H1 (cell line): ENCODE measurements at regions not wholly inside any gene's neighbourhood (a gene's known extent, or its start where the extent isn't known, plus 50 kb on each side); places are given as distances from the start of the nearest gene placed in this dataset.

Source experiments
- CTCF ChIP-seq, 3 experiments: IDR thresholded peaks; 1 replicate in 2 of 3; 2 replicates in 1 of 3; pipeline versions ENCODE4 v1.5.1 to v1.6.1; 2011; ENCODE audit warnings: low read length in 3 of 3, mild to moderate bottlenecking in 3 of 3, inconsistent platforms in 2 of 3, low read depth in 1 of 3, moderate library complexity in 1 of 3; ENCODE audit not compliant: insufficient read depth in 1 of 3; ENCODE audit errors: control extremely low read depth in 1 of 3
- EP300 ChIP-seq, 2 experiments: IDR thresholded peaks; 1 replicate in 1 of 2; 2 replicates in 1 of 2; pipeline ENCODE4 v1.6.1; 2011 to 2012; ENCODE audit warnings: low read depth in 2 of 2, low read length in 2 of 2, mild to moderate bottlenecking in 2 of 2, borderline replicate concordance in 1 of 2, inconsistent platforms in 1 of 2, moderate library complexity in 1 of 2
- TF ChIP-seq, protein P1 (sequence below): fragments of 300-600 bp; sonication (generic); IDR thresholded peaks from 2 replicates; pipeline ENCODE4 v1.7.1; 2012; ENCODE audit warnings: low read length, moderate library complexity, mild to moderate bottlenecking, inconsistent platforms; ENCODE audit not compliant: insufficient replicate concordance

GRCh38 chr6:140283197-140283596, 908.7 kb upstream of the CITED2 start:
- TF ChIP-seq, protein P1, sequence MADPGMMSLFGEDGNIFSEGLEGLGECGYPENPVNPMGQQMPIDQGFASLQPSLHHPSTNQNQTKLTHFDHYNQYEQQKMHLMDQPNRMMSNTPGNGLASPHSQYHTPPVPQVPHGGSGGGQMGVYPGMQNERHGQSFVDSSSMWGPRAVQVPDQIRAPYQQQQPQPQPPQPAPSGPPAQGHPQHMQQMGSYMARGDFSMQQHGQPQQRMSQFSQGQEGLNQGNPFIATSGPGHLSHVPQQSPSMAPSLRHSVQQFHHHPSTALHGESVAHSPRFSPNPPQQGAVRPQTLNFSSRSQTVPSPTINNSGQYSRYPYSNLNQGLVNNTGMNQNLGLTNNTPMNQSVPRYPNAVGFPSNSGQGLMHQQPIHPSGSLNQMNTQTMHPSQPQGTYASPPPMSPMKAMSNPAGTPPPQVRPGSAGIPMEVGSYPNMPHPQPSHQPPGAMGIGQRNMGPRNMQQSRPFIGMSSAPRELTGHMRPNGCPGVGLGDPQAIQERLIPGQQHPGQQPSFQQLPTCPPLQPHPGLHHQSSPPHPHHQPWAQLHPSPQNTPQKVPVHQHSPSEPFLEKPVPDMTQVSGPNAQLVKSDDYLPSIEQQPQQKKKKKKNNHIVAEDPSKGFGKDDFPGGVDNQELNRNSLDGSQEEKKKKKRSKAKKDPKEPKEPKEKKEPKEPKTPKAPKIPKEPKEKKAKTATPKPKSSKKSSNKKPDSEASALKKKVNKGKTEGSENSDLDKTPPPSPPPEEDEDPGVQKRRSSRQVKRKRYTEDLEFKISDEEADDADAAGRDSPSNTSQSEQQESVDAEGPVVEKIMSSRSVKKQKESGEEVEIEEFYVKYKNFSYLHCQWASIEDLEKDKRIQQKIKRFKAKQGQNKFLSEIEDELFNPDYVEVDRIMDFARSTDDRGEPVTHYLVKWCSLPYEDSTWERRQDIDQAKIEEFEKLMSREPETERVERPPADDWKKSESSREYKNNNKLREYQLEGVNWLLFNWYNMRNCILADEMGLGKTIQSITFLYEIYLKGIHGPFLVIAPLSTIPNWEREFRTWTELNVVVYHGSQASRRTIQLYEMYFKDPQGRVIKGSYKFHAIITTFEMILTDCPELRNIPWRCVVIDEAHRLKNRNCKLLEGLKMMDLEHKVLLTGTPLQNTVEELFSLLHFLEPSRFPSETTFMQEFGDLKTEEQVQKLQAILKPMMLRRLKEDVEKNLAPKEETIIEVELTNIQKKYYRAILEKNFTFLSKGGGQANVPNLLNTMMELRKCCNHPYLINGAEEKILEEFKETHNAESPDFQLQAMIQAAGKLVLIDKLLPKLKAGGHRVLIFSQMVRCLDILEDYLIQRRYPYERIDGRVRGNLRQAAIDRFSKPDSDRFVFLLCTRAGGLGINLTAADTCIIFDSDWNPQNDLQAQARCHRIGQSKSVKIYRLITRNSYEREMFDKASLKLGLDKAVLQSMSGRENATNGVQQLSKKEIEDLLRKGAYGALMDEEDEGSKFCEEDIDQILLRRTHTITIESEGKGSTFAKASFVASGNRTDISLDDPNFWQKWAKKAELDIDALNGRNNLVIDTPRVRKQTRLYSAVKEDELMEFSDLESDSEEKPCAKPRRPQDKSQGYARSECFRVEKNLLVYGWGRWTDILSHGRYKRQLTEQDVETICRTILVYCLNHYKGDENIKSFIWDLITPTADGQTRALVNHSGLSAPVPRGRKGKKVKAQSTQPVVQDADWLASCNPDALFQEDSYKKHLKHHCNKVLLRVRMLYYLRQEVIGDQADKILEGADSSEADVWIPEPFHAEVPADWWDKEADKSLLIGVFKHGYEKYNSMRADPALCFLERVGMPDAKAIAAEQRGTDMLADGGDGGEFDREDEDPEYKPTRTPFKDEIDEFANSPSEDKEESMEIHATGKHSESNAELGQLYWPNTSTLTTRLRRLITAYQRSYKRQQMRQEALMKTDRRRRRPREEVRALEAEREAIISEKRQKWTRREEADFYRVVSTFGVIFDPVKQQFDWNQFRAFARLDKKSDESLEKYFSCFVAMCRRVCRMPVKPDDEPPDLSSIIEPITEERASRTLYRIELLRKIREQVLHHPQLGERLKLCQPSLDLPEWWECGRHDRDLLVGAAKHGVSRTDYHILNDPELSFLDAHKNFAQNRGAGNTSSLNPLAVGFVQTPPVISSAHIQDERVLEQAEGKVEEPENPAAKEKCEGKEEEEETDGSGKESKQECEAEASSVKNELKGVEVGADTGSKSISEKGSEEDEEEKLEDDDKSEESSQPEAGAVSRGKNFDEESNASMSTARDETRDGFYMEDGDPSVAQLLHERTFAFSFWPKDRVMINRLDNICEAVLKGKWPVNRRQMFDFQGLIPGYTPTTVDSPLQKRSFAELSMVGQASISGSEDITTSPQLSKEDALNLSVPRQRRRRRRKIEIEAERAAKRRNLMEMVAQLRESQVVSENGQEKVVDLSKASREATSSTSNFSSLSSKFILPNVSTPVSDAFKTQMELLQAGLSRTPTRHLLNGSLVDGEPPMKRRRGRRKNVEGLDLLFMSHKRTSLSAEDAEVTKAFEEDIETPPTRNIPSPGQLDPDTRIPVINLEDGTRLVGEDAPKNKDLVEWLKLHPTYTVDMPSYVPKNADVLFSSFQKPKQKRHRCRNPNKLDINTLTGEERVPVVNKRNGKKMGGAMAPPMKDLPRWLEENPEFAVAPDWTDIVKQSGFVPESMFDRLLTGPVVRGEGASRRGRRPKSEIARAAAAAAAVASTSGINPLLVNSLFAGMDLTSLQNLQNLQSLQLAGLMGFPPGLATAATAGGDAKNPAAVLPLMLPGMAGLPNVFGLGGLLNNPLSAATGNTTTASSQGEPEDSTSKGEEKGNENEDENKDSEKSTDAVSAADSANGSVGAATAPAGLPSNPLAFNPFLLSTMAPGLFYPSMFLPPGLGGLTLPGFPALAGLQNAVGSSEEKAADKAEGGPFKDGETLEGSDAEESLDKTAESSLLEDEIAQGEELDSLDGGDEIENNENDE, result no peak
- no peak for TF ChIP-seq EP300 (IDR thresholded peaks at IDR 0.05; ENCODE audit: borderline replicate concordance in 1 of 2, low read depth in 2 of 2, low read length in 2 of 2)
- TF ChIP-seq CTCF (IDR thresholded peaks at IDR 0.05; ENCODE audit: control extremely low read depth in 1 of 3, insufficient read depth in 1 of 3, low read depth in 1 of 3, low read length in 3 of 3), result no peak
